DND-41 (cell line): ENCODE measurements at regions not wholly inside any gene's neighbourhood (a gene's known extent, or its start where the extent isn't known, plus 50 kb on each side); places are given as distances from the start of the nearest gene placed in this dataset.

Source experiments
- CTCF ChIP-seq: IDR thresholded peaks from 2 replicates; pipeline ENCODE4 v1.5.1; 2012; ENCODE audit warnings: borderline replicate concordance, low read length, moderate library complexity, mild to moderate bottlenecking; ENCODE audit not compliant: poor library complexity, severe bottlenecking; ENCODE audit errors: extremely low read depth
- EZH2 ChIP-seq: IDR thresholded peaks from 3 replicates; pipeline ENCODE4 v1.6.1; 2012; ENCODE audit warnings: borderline replicate concordance, low read depth, mild to moderate bottlenecking, moderate library complexity, low read length, inconsistent platforms; ENCODE audit not compliant: severe bottlenecking

DNA sequence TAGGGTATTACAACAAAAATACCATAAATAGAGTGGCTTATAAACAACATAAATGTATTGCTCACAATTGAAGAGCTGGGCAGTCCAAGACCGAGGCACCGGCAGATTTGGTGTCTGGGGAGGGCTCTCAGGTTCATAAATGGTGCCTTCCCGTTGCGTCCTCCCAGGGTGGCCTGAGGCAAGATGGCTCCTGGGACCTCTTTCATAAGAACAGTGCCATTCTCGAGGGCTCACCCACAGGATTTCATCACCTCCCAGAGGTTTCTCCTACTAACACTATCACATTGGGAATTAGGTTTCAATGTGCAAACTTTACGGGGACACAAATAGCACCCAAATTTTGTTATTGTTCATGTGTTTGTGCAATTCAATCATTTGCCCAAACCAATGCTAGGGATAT is 793.5 kb upstream of the HS6ST1 start:
- no peak for TF ChIP-seq CTCF
- TF ChIP-seq EZH2, result no peak
